GM18499 (cell line): ENCODE measurements at regions not wholly inside any gene's neighbourhood (a gene's known extent, or its start where the extent isn't known, plus 50 kb on each side); places are given as distances from the start of the nearest gene placed in this dataset.

Experiments used
- ATAC-seq: cut with Tn5 transposase; IDR thresholded peaks from one replicate; pipeline ENCODE4 v1.9.1; 2021; ENCODE audit warnings: moderate number of reproducible peaks; ENCODE audit not compliant: insufficient read depth, unreplicated experiment

GRCh38 chr2:6474161-6475140 is 391.3 kb downstream of the CMPK2 start:
- peak; percentile 40 for ATAC-seq

- no peak for ATAC-seq
Measured at GRCh38 chr2:6475155-6475940, 390.4 kb downstream of the CMPK2 start.

DNA sequence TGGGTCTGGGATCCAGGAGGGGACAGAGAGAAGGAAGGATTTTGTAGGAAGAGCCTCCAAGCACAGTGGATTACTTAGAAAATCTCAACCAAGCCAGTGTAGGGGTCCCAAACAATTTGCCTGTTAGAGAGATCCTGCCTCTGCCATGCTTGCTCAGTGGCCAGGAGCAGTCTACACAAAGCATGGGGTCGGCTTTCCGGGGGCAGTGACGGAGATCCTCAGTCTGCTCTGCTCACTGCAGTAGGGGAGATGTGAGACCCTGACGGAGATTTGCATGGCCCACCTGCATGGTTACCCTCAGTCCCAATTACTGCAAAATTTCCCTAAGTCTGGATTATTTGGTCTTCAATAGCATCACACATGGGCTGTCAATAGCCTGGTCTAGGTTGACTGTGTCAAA is 385.2 kb downstream of the CMPK2 start:
- ATAC-seq, result no peak

GRCh38 chr2:6482256-6482655 is 383.5 kb downstream of the CMPK2 start:
- ATAC-seq, result no peak

DNA sequence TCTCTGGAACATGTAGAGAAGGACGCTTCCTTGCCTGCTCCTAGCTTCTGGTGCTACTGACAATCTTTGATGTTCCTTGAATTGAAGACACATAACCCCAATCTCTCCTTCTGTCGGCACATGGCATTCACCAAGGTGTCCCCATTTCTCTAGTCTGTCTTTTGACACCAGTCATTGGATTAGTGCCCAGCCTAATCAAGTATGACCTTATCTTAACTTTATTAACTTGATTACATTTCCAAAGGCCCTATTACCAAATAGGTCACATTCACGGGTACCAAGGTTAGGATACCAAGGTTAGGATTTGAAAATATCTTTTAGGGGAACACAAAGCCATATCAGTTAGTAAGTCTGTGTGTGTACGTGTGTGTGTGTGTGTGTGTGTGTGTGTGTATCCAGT is 377.9 kb downstream of the CMPK2 start:
- ATAC-seq, result no peak

- no peak for ATAC-seq
Measured at GRCh38 chr2:6492573-6492972, 373.1 kb downstream of the CMPK2 start.

- no peak for ATAC-seq
Measured at GRCh38 chr2:6493266-6493665, 372.4 kb downstream of the CMPK2 start.

- ATAC-seq, result no peak
Measured at GRCh38 chr2:6493669-6494068, 372.0 kb downstream of the CMPK2 start.

- ATAC-seq, result no peak
Measured at GRCh38 chr2:6495466-6495865, 370.2 kb downstream of the CMPK2 start.

DNA sequence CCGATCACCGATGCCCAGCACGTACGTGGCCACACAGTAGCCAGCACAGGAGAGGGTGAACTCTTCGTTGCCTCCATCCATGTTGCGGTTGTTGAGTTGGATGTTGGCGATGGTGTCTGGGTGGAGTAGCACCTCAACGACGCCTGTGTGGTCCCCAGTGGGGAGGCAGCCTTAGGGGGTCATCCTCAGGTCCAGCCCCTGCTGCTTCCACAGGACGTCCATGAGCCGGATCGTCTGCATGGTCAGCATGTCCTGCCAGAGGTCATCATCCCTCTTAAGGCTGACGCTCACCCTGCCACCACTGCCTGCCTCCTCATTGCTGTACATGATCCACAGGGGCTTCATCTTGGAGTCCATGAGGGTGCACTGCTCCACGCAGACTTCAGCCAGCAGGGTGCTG is 369.3 kb downstream of the CMPK2 start:
- ATAC-seq, result no peak

GRCh38 chr2:6497048-6497447 is 368.7 kb downstream of the CMPK2 start:
- ATAC-seq, result no peak

DNA sequence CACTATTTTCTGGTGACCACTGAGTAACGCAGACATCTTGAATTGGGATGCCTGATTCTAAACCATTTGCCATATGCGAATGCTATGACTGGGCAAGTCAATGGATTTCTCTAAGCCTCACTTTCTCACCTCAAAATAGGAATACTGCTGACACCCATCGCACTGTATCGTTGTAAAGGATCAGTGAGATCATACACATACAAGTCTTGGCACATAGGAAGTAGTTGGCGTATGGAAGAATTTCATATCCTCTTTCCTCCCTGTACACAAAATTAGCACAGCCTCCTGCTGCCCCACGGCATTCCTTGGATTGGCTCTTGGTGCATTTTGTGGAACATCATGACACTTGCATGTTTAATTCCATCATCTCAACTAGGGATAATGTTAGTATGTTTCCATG is 366.9 kb downstream of the CMPK2 start:
- no peak for ATAC-seq

GRCh38 chr2:6499691-6500090 is 366.0 kb downstream of the CMPK2 start:
- ATAC-seq, result no peak

DNA sequence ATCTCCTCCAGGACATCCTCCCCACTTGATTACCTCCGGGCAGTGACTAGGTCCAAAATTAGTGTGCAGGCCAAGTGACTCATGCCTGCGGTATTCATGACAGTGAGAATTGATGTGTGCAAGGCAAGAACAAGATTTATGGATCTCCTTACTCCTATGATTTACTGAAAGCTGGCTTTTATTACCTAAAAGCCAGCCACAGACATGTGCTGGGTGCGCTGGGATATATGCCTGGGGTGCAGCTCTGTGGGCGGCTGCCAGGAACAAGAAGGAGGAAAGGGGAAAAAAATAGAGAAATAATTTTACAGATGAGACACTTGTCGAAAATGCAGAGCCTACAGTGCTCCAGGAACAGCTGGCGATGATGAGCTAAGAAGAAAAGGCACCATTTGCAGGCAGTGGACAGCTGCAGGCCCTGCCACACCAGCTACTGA is 359.3 kb downstream of the CMPK2 start:
- no peak for ATAC-seq

GRCh38 chr2:6506859-6507258 is 358.8 kb downstream of the CMPK2 start:
- no peak for ATAC-seq

DNA sequence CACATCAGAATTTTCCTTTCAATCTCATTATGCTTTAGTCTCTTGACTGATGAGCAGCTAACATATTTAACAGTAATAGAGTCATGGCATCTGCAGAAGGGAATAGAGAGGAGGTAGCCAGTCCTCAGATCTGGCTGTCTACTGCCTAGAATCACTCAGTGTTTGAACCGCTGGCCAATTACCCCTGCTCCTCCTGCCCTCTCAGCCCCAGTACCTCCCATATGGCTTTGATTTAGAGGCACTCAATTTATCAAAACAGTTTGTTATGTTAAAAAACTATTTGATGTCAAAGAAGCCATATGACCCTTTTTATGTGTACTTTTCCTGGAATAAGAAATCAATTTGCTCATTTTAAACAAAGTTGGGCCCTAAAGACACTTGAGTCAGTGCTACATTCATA is 355.2 kb downstream of the CMPK2 start:
- no peak for ATAC-seq

DNA sequence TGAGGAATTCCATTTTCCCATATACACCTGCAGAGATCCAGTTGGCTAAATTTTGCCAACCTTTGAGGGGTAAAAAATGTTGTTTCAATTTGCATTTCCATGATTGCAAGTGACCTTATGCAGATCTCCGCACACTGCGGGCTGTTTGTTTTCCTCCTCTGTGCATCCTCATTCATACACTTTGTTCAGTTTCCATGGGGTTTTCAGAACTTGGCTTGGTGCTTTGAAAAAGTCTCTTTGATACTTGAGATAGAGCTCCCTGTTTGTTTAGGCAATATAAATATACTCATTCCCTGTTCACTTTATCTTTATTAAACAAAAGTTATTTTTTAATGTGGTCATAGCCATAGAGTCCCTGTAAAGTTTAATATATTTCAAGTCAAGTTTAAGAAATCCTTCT is 353.1 kb downstream of the CMPK2 start:
- no peak for ATAC-seq

GRCh38 chr2:6516674-6517073 is 349.0 kb downstream of the CMPK2 start:
- no peak for ATAC-seq

- no peak for ATAC-seq
Measured at GRCh38 chr2:6518361-6518760, 347.3 kb downstream of the CMPK2 start.

DNA sequence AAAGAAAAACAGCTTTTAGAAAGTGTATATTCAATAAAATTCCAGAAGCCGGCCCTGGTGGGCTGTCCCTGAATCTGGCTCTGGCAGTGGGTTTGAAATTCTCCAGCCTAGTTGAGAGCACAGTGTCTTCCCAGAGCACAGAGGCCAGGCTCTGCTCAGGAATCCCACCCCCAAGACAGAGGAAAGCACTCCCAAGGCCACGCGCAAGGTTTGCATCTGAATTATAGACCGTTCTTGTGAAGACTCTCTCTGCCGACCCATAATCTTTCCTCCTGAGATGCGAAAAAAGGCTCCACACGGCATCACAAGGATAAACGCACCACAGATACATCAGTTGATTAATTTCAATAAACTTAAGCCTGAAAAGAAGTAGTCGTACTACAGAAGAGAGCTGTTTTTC is 342.2 kb downstream of the CMPK2 start:
- no peak for ATAC-seq

DNA sequence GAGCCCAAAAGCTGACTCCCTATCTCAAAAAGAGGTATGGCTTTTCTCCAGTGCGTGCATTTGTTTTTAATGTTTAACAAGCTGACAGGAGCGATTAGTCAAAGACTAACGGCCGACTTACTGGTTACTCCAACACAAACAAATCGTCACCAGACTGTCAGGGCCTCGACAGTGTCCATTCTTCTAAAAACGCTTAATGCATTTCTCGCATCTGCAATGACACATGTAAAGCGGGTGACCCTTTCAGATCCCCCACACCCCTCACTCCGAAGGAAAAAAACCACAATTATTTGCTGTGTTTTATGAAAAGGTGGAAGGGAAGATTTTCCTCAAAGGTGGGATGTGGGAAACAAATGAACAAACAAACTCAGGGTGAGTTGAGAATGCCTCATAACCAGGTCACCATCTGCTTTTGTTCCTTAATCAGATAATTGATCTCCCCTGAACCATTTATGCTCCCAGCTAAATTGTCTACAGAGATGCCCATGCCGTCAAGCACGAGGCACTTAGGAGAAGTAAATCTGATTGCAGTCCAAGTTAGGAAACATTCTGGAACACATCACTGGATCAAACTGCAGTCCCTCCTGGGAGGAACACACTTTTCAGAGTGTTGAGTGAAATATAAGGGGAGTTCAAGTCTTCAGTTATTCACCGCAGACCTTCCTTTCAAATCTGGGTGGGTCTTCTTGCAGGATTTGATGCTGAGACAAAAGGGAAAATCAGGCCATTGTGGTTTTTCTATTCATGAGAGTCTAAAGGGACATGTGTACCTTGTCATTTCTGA is 340.8 kb downstream of the CMPK2 start:
- ATAC-seq, result no peak
